ENCODE measurements at regions not wholly inside any gene's neighbourhood (a gene's known extent, or its start where the extent isn't known, plus 50 kb on each side); places are given as distances from the start of the nearest gene placed in this dataset.

- no peaks in the 10 kb centered on the region for H3K9me3 ChIP-seq
- H3K4me3 ChIP-seq (ENCODE audit: low read depth, low read length) = no peak overlapping the region
- no peak for DNase-seq
- H3K4me1 ChIP-seq = no peaks in the 10 kb centered on the region
- no peaks in the 10 kb centered on the region for H3K36me3 ChIP-seq
- H3K27me3 ChIP-seq = no peaks in the 10 kb centered on the region
- TF ChIP-seq, protein P1, sequence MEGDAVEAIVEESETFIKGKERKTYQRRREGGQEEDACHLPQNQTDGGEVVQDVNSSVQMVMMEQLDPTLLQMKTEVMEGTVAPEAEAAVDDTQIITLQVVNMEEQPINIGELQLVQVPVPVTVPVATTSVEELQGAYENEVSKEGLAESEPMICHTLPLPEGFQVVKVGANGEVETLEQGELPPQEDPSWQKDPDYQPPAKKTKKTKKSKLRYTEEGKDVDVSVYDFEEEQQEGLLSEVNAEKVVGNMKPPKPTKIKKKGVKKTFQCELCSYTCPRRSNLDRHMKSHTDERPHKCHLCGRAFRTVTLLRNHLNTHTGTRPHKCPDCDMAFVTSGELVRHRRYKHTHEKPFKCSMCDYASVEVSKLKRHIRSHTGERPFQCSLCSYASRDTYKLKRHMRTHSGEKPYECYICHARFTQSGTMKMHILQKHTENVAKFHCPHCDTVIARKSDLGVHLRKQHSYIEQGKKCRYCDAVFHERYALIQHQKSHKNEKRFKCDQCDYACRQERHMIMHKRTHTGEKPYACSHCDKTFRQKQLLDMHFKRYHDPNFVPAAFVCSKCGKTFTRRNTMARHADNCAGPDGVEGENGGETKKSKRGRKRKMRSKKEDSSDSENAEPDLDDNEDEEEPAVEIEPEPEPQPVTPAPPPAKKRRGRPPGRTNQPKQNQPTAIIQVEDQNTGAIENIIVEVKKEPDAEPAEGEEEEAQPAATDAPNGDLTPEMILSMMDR (IDR thresholded peaks at IDR 0.05; ENCODE audit: low read depth, low read length) = no peak
These were observed 212.4 kb upstream of the FSIP2 start for GRCh38 chr2:185526161-185526560.

DNA sequence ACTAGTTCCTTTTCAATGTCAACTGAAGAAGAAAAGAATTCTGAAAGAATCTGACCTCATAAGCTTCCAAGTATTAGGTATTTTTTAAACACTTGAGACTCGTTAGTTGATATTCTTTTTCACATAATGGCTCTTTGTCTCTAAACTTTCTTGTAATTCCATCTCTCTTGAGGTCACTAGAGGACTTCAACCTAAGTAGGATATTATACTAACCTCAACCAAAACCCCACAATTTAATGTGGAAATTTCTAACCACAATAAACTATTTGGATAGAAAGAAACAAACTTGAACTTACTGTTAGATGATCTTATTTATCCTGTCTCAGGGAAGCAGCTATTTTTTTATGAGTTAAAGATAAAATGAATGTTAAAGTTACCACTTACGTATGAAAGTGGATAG is 206.9 kb upstream of the FSIP2 start:
- Histone ChIP-seq H3K4me3 (ENCODE audit: low read depth, low read length) (no peak overlapping the region), H3K9me3 (no peaks in the 10 kb centered on the region), H3K4me1 (no peaks in the 10 kb centered on the region), H3K27me3 (no peaks in the 10 kb centered on the region), H3K36me3 (no peaks in the 10 kb centered on the region)
- no peak for DNase-seq
- TF ChIP-seq, protein P1 (IDR thresholded peaks at IDR 0.05; ENCODE audit: low read depth, low read length) = no peak

DNA sequence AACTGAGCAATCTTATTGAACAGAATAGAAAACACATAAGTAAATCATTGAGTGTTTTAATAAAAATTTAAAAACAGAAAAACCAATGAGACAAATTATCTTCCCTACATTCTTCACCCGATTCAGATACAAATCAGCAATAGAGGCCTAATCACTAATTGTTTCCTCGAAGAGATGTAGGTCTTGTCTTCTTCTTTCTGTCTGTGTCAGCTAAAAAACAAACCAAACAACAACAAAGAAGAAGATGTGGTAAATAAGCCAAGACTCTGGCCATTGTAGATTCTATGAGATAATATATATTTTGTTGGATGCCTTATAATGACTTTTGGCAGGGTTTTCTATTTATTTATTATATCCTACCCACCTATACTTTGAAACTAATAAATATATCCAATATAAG is 200.9 kb upstream of the FSIP2 start:
- H3K4me1 ChIP-seq = no peaks in the 10 kb centered on the region
- DNase-seq = no peak
- no peaks in the 10 kb centered on the region for H3K27me3 ChIP-seq
- H3K36me3 ChIP-seq = no peaks in the 10 kb centered on the region
- TF ChIP-seq, protein P1 (IDR thresholded peaks at IDR 0.05; ENCODE audit: low read depth, low read length) = no peak
- H3K9me3 ChIP-seq = no peaks in the 10 kb centered on the region
- H3K4me3 ChIP-seq (ENCODE audit: low read depth, low read length) = no peak overlapping the region

DNA sequence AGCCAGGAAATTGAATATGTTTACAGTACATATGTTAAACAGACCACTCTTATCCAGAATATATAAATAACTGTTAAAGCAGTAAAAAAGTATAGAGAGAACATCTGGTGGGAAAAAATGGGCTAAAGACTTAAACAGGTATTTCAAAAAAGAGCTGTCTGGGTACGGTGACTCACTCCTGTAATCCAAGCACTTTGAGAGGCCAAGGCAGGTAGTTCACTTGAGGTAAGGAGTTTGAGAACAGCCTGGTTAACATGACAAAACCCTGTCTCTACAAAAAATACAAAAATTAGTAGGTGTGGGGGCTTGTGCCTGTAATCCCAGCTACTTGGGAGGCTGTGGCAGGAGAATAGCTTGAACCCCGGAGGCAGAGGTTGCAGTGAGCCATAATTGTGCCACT is 171.4 kb upstream of the FSIP2 start:
- Histone ChIP-seq H3K4me1 (no peaks in the 10 kb centered on the region), H3K27me3 (no peaks in the 10 kb centered on the region), H3K4me3 (ENCODE audit: low read depth, low read length) (no peak overlapping the region), H3K36me3 (no peaks in the 10 kb centered on the region), H3K9me3 (no peaks in the 10 kb centered on the region)
- DNase-seq = no peak
- TF ChIP-seq, protein P1 (IDR thresholded peaks at IDR 0.05; ENCODE audit: low read depth, low read length) = no peak

- Histone ChIP-seq H3K27me3 (no peaks in the 10 kb centered on the region), H3K36me3 (no peaks in the 10 kb centered on the region), H3K4me1 (no peaks in the 10 kb centered on the region), H3K4me3 (ENCODE audit: low read depth, low read length) (no peak overlapping the region), H3K9me3 (no peaks in the 10 kb centered on the region)
- TF ChIP-seq, protein P1 (IDR thresholded peaks at IDR 0.05; ENCODE audit: low read depth, low read length) = no peak
- no peak for DNase-seq
These were observed 170.7 kb upstream of the FSIP2 start for GRCh38 chr2:185567940-185568339.

- no peak overlapping the region for H3K4me3 ChIP-seq (ENCODE audit: low read depth, low read length)
- no peaks in the 10 kb centered on the region for H3K27me3 ChIP-seq
- H3K36me3 ChIP-seq = no peaks in the 10 kb centered on the region
- H3K9me3 ChIP-seq = no peaks in the 10 kb centered on the region
- no peak for DNase-seq
- TF ChIP-seq, protein P1 (IDR thresholded peaks at IDR 0.05; ENCODE audit: low read depth, low read length) = no peak
- H3K4me1 ChIP-seq = no peaks in the 10 kb centered on the region
These were observed 160.3 kb upstream of the FSIP2 start for GRCh38 chr2:185578322-185578721.
